ENCODE measurements at regions not wholly inside any gene's neighbourhood (a gene's known extent, or its start where the extent isn't known, plus 50 kb on each side); places are given as distances from the start of the nearest gene placed in this dataset.

- no peak for TF ChIP-seq Cebpa-rat (IDR thresholded peaks at IDR 0.05)
- Histone ChIP-seq H3K4me2 (no peak overlapping the region), H3K9me3 (no peaks in the 10 kb centered on the region), H3K27ac (no peak overlapping the region), H3K4me3 (no peak overlapping the region), H3K4me1 (no peaks in the 10 kb centered on the region), H3K36me3 (no peaks in the 10 kb centered on the region), H4K20me1 (no peaks in the 10 kb centered on the region), H3K9ac (no peak overlapping the region), H3K27me3 (peaks cover 74% of the 10 kb centered on the region)
Observed at GRCh38 chrX:10769195-10769594, 148.8 kb upstream of the MID1 start.

GRCh38 chrX:10769696-10770619 is 149.6 kb upstream of the MID1 start:
- Histone ChIP-seq H4K20me1 (no peaks in the 10 kb centered on the region), H3K27me3 (peaks cover 70% of the 10 kb centered on the region), H3K27ac (no peak overlapping the region), H3K9ac (no peak overlapping the region), H3K4me1 (no peaks in the 10 kb centered on the region), H3K36me3 (no peaks in the 10 kb centered on the region), H3K9me3 (no peaks in the 10 kb centered on the region), H3K4me2 (no peak overlapping the region), H3K4me3 (no peak overlapping the region)
- TF ChIP-seq Cebpa-rat (IDR thresholded peaks at IDR 0.05), result no peak

- no peak overlapping the region for H3K9ac ChIP-seq
- H3K9me3 ChIP-seq, result no peaks in the 10 kb centered on the region
- no peaks in the 10 kb centered on the region for H4K20me1 ChIP-seq
- no peaks in the 10 kb centered on the region for H3K4me1 ChIP-seq
- peaks cover 68% of the 10 kb centered on the region for H3K27me3 ChIP-seq
- no peak for TF ChIP-seq Cebpa-rat (IDR thresholded peaks at IDR 0.05)
- H3K27ac ChIP-seq, result no peak overlapping the region
- no peak overlapping the region for H3K4me3 ChIP-seq
- no peak overlapping the region for H3K4me2 ChIP-seq
- H3K36me3 ChIP-seq, result no peaks in the 10 kb centered on the region
Observed at GRCh38 chrX:10773318-10773717, 152.9 kb upstream of the MID1 start.

- H3K4me2 ChIP-seq, result no peak overlapping the region
- H3K4me3 ChIP-seq, result no peak overlapping the region
- no peak for TF ChIP-seq Cebpa-rat (IDR thresholded peaks at IDR 0.05)
- no peak overlapping the region for H3K27ac ChIP-seq
- no peak overlapping the region for H3K9ac ChIP-seq
- H3K36me3 ChIP-seq, result no peaks in the 10 kb centered on the region
- no peaks in the 10 kb centered on the region for H4K20me1 ChIP-seq
- H3K4me1 ChIP-seq, result no peaks in the 10 kb centered on the region
- peaks cover 55% of the 10 kb centered on the region for H3K27me3 ChIP-seq
- no peaks in the 10 kb centered on the region; the same call in 1 of the 2 replicates for H3K9me3 ChIP-seq
Observed at GRCh38 chrX:10781847-10782530, 161.6 kb upstream of the MID1 start.

- TF ChIP-seq Cebpa-rat (IDR thresholded peaks at IDR 0.05), result no peak
- Histone ChIP-seq H3K27ac (no peak overlapping the region), H3K4me3 (no peak overlapping the region)
Observed at GRCh38 chrX:10783451-10783995, 163.1 kb upstream of the MID1 start.

GRCh38 chrX:10787264-10787663 is 166.9 kb upstream of the MID1 start:
- Histone ChIP-seq H3K27ac (no peak overlapping the region), H3K36me3 (no peaks in the 10 kb centered on the region), H3K9me3 (no peaks in the 10 kb centered on the region), H3K9ac (no peak overlapping the region), H3K4me3 (no peak overlapping the region), H3K27me3 (peaks cover 27% of the 10 kb centered on the region), H3K4me2 (no peak overlapping the region), H3K4me1 (no peaks in the 10 kb centered on the region), H4K20me1 (no peaks in the 10 kb centered on the region)
- no peak for TF ChIP-seq Cebpa-rat (IDR thresholded peaks at IDR 0.05)

More at GRCh38 chrX:10783451-10783995, 163.1 kb upstream of the MID1 start:
- Histone ChIP-seq H3K4me1 (no peaks in the 10 kb centered on the region), H3K9ac (no peak overlapping the region), H3K9me3 (no peaks in the 10 kb centered on the region; the same call in 1 of the 2 replicates), H3K36me3 (no peaks in the 10 kb centered on the region), H3K27me3 (peaks cover 48% of the 10 kb centered on the region), H3K4me2 (no peak overlapping the region), H4K20me1 (no peaks in the 10 kb centered on the region)

GRCh38 chrX:10794203-10794630 is 173.8 kb upstream of the MID1 start:
- Histone ChIP-seq H3K9ac (no peak overlapping the region), H3K4me1 (no peaks in the 10 kb centered on the region), H4K20me1 (no peaks in the 10 kb centered on the region), H3K27me3 (peaks cover 43% of the 10 kb centered on the region), H3K4me2 (no peak overlapping the region), H3K36me3 (no peaks in the 10 kb centered on the region), H3K4me3 (no peak overlapping the region), H3K9me3 (no peaks in the 10 kb centered on the region), H3K27ac (no peak overlapping the region)
- TF ChIP-seq Cebpa-rat (IDR thresholded peaks at IDR 0.05), result no peak

- no peaks in the 10 kb centered on the region for H4K20me1 ChIP-seq
- peaks cover 46% of the 10 kb centered on the region for H3K27me3 ChIP-seq
- no peak overlapping the region for H3K4me3 ChIP-seq
- H3K9ac ChIP-seq, result no peak overlapping the region
- no peak for TF ChIP-seq Cebpa-rat (IDR thresholded peaks at IDR 0.05)
- no peak overlapping the region for H3K4me2 ChIP-seq
- H3K4me1 ChIP-seq, result no peaks in the 10 kb centered on the region
- H3K9me3 ChIP-seq, result no peaks in the 10 kb centered on the region
- H3K36me3 ChIP-seq, result no peaks in the 10 kb centered on the region
- no peak overlapping the region for H3K27ac ChIP-seq
Observed at GRCh38 chrX:10795721-10796120, 175.3 kb upstream of the MID1 start.

- no peak overlapping the region for H3K4me2 ChIP-seq
- H3K4me3 ChIP-seq, result no peak overlapping the region
- H3K27me3 ChIP-seq, result peaks cover 40% of the 10 kb centered on the region
- no peaks in the 10 kb centered on the region for H3K4me1 ChIP-seq
- H3K36me3 ChIP-seq, result no peaks in the 10 kb centered on the region
- H3K27ac ChIP-seq, result no peak overlapping the region
- no peaks in the 10 kb centered on the region for H4K20me1 ChIP-seq
- H3K9ac ChIP-seq, result no peak overlapping the region
- no peaks in the 10 kb centered on the region for H3K9me3 ChIP-seq
- no peak for TF ChIP-seq Cebpa-rat (IDR thresholded peaks at IDR 0.05)
Observed at GRCh38 chrX:10797466-10797865, 177.1 kb upstream of the MID1 start.

GRCh38 chrX:10798041-10798440 is 177.7 kb upstream of the MID1 start:
- H3K27me3 ChIP-seq, result peaks cover 36% of the 10 kb centered on the region
- no peaks in the 10 kb centered on the region for H4K20me1 ChIP-seq
- H3K9me3 ChIP-seq, result no peaks in the 10 kb centered on the region
- no peaks in the 10 kb centered on the region for H3K4me1 ChIP-seq
- H3K9ac ChIP-seq, result no peak overlapping the region
- no peaks in the 10 kb centered on the region for H3K36me3 ChIP-seq
- H3K4me3 ChIP-seq, result no peak overlapping the region
- TF ChIP-seq Cebpa-rat (IDR thresholded peaks at IDR 0.05), result no peak
- no peak overlapping the region for H3K27ac ChIP-seq
- H3K4me2 ChIP-seq, result no peak overlapping the region

Data from BLaER1 (cell line).